ENCODE measurements at regions not wholly inside any gene's neighbourhood (a gene's known extent, or its start where the extent isn't known, plus 50 kb on each side); places are given as distances from the start of the nearest gene placed in this dataset.

DNA sequence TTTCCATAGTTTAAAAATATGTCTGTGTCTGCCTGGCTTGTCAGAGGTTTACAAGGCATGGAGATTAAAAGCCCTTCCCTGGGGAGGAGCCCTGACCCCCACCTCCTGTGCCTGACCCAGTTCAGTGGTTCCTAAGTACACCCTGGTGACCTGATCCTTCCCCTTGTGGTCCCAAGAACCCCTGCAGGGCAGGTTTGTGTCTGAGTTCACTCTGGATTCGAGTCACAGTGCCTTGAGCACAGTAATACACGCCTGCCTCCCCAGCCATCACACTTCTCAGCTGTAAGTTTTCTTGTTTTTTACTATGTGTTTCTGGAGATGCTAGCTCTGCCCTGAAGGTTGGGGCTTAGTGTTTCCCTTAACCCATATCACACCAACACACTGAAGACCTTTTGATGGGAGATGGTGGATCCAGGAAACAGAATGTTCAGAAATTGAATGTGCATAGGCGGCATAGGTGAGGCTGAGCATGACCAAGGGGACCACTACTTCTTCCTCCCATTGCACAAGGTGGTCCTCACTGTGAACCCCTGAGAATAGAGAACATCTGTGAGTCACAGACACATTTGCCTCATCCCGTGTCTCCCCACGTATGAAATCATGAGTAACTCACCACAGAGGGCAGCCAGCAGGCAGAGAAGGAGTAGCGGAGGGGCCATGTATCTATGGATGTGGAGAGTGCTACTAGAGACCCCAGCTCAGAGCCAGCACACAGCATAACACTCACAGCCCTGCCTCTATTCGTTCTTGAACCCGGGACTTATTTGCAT lies 962.9 kb downstream of the TMEM121 start:
- no peak for TF ChIP-seq TAF1 (conservative IDR thresholded peaks at IDR 0.05)
- no peak for TF ChIP-seq RAD21 (IDR thresholded peaks at IDR 0.05)
- TF ChIP-seq, protein P1, sequence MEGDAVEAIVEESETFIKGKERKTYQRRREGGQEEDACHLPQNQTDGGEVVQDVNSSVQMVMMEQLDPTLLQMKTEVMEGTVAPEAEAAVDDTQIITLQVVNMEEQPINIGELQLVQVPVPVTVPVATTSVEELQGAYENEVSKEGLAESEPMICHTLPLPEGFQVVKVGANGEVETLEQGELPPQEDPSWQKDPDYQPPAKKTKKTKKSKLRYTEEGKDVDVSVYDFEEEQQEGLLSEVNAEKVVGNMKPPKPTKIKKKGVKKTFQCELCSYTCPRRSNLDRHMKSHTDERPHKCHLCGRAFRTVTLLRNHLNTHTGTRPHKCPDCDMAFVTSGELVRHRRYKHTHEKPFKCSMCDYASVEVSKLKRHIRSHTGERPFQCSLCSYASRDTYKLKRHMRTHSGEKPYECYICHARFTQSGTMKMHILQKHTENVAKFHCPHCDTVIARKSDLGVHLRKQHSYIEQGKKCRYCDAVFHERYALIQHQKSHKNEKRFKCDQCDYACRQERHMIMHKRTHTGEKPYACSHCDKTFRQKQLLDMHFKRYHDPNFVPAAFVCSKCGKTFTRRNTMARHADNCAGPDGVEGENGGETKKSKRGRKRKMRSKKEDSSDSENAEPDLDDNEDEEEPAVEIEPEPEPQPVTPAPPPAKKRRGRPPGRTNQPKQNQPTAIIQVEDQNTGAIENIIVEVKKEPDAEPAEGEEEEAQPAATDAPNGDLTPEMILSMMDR (IDR thresholded peaks at IDR 0.05; ENCODE audit: low read depth, low read length, missing input control) = no peak
- TF ChIP-seq SP1 (IDR thresholded peaks at IDR 0.05) = no peak
- no peak for TF ChIP-seq YY1 (IDR thresholded peaks at IDR 0.05)
- TF ChIP-seq GABPA (IDR thresholded peaks at IDR 0.05 in 1 of 2, conservative IDR thresholded peaks at IDR 0.05 in 1 of 2) = no peak
- TF ChIP-seq, protein P2, sequence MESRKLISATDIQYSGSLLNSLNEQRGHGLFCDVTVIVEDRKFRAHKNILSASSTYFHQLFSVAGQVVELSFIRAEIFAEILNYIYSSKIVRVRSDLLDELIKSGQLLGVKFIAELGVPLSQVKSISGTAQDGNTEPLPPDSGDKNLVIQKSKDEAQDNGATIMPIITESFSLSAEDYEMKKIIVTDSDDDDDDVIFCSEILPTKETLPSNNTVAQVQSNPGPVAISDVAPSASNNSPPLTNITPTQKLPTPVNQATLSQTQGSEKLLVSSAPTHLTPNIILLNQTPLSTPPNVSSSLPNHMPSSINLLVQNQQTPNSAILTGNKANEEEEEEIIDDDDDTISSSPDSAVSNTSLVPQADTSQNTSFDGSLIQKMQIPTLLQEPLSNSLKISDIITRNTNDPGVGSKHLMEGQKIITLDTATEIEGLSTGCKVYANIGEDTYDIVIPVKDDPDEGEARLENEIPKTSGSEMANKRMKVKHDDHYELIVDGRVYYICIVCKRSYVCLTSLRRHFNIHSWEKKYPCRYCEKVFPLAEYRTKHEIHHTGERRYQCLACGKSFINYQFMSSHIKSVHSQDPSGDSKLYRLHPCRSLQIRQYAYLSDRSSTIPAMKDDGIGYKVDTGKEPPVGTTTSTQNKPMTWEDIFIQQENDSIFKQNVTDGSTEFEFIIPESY (IDR thresholded peaks at IDR 0.05) = no peak
